Activated CD4-positive, alpha-beta T cell treated with anti-CD3 and anti-CD28 coated beads, Interleukin-2, amount 50 U/mL, for 16 hours (primary cell): ENCODE measurements at regions not wholly inside any gene's neighbourhood (a gene's known extent, or its start where the extent isn't known, plus 50 kb on each side); places are given as distances from the start of the nearest gene placed in this dataset.

Source experiments
- DNase-seq: peaks from one replicate; pipeline ENCODE4 v3.0.0-alpha.2; 2020

DNA sequence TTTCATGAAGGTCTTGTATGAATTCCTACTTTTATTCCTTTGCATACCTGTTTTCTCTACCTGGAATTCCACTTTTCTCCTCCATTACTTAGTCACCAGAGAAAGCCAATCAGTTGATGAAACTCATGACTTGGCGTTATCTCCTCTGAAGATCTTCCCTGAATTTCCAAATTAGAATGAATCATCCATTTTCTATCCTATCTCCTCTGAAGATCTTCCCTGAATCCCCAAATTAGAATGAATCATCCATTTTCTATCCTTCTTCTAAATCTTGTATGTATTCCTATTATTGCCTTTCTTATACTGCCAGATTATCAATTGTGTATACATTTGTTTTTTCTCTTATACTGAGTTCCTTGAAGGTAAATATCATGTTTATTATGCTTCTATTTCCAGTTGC, 440.4 kb downstream of the CCDC85A start:
- DNase-seq = no peak

DNA sequence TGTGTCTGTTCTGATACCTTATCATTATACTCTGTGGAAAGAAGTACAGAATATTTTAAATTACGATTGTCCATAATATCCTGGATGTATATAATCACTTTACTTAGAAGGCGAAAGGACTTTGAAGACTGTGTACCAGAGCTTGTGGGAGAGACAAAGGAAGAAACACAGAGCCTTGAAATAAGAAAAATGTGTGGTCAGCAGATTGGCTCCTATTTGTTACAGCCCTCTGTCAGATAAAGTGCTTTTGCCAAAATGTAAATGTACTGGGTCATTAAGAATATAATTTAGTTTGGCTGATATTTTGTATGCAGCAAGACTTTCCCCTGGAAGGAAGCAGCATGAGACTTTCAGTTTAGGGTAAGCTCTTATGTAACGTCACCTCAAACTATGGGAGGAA, 443.1 kb downstream of the CCDC85A start:
- DNase-seq = no peak

DNA sequence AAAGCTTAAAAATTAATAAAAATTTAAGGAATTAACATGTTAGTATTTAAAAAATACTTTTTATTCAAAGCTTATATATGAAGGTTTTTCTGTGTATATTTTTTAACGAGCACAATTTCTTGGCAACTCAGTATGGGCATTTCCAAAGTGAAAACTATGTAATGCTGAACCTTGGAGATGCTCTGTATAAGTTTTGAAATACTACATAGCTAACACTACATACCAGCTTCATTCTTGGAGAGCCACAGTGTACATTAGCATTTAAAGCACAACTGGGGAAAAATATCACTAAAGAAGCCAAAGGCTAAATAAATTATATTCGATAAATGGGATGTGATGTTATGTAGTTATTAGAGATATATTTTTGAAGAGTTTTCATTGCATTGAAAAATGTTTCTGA, 446.5 kb downstream of the CCDC85A start:
- DNase-seq = no peak

DNA sequence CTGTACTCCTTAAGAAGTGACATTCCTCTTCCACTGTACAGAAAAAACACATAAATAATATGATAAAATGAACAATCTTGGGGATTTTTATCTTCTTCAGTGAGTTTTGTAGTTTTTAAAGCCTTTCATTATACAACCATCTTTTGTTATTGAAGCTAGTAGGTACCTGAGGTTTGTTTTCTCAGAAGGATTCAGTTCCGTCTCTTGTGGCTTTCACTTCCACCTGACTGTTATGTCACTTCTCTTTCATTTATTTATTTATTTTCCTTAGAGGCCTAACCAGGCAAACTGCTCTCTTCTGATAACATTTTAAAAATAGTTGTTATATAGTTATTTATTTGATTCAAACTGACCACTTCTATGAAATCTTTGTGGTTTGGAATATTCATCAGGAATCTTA, 464.2 kb downstream of the CCDC85A start:
- no peak for DNase-seq

DNA sequence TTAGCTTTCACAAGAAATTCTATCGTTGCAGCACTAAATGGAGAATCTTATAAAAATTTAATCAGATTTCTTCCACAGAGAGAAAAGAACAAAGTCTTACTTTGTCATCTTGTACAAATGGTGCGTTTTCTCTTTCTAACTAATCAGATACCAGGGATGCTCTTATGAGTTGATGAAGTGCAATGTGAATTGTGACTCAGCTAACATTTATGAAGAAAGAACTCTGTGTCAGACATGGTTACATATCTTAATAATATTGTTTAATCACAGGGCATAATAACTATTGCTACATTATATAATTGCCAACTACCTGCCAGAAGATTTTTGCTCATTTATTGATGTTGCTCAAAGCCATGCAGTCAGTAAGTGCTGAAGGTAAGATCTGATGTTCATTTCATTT, 465.0 kb downstream of the CCDC85A start:
- no peak for DNase-seq

DNA sequence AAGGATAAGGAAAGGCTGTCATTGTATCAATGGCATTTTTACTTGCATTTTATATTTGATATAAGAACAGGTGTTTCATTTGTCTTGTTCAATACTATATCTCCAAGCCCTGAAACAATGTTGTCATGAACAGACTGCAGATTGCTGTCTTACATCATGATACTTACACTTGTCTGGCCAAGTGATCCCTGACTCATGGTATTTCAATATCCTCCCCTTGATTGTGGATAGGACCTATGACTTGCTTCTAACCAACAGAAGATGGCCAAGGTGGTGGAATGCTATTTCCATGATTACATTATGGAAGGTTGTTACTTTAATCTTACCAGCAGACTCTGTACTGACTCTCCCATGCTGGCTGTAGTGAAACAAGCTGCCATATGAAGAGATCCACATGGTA, 471.1 kb downstream of the CCDC85A start:
- no peak for DNase-seq

DNA sequence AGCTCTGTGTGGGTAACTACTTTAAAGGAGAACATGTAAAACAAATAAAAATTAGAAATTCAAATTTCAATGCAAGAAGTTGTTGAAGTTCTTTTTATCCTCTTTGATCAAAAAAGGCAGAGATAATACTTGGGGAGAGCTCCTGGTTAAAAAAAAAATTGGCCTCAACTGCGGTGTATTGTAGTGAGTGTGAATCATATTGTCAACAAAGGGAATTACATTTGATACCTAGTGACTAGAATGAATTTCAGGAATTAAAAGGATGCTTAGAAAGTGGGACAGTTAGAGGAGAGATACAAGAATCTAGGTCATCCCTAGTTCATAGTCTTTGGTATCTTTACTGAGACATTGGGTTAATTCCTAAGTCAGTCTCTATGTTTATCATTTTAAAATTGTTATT, 473.0 kb downstream of the CCDC85A start:
- no peak for DNase-seq

DNA sequence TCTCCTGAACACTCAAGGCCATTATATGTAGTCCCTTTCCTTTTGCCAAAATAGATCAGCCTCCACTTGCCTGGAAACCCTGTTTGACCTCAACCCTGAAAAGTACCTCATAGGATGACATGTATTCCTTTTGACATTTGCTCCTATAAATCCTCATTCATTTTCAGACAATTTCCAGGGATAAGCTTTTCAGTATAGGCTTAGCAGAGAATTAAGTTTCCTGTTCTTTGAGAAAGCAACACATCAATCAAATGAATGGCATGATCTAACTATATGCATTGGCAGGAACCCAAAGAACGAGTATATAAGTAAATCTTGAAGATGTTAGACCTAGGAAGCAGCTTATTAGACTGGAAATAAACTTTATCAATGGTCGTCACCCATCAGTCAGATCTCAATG, 483.0 kb downstream of the CCDC85A start:
- DNase-seq = no peak

DNA sequence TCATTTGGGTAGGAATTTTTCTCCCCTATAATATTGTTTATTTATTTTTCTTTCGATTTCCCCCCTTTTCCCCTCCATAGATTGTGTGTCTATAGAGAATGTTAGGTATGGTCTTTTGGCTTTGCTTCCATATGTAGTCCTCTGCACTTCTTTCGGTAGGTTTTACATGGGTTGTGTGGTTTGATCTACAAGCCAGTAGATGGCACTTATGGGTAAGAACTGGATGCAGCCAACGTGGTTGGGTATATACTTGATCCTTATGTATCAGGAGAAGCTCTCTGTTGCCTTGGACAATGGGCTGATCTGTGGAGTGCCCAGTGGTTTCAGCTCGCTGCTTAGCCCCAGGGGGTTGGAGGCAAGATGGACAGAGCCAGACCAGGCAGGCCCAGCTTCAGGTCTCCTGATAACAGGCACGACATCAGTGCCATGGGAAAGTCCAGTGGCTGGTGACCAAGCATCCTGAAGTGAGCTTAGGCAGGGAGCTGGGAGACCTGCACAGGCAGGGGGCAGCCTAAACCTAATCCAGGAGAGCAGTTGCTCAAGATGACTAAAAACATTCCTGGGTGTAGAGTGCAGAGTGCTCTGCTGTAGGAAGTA, 488.3 kb downstream of the CCDC85A start:
- DNase-seq = no peak

DNA sequence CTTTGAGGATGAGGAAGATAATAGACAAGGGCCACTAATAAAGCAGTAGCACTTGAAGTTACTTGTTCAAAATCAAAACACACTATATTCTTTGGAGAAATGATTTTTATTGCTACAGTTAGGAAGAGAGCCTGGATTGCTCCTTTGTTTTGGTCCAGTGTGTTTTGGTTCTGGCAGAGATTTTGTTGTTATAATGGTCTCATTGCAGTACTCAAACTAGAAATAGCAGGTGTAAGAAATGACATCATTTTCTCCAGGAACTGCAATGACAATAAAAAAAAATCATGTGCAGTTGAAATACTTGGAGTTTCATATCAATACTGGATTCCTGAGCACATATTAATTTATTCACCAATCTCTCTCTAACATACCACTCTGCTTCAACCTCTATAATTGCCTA, 490.3 kb downstream of the CCDC85A start:
- DNase-seq = no peak

DNA sequence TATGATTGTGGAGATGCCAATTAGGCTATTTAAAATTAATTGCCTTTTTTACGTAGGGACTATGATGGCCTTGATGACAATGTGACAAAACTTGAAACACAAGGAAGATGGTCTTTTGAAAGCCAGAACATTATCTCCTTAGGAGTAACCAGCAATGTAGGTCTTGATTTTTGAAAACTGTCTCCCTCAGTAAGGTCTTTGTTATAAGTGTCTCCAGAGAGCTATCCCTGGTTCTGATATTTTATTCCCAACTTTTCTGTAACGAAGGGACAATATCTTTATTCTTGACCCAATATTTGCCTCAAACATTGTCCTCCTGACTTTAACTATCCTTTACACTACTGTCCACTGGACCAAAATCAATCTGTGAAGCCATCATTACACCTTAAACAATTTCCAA, 493.2 kb downstream of the CCDC85A start:
- DNase-seq = no peak

DNA sequence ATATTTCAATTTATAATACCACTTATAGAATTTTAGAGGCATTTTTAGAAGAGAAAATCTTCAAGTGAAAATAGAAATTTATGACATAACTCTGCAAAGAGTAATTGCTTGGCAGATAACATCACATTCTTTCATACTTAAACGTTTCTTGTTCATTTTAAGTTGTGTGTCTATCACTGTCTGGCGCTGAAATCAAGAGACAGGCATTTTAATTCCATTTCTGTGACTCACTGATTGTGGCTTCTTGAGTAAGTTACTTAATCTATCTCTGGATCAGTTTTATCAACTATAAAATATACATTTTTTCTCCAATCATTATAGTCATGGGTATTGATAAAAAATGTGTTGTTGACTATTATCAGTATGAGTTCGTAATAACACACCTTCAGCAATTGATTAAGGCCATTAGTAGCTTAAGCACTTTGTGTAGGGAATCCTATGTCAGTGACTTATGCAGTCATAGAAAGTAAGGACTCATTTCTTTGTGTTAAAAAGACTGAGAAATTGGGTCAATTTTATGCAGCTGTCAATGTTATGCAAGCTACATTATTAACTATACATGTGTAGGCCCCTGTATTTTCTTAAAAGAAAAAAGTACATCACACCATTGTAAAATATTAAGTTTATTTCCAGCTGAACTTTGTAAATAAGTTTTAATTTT, 497.3 kb downstream of the CCDC85A start:
- DNase-seq = no peak

DNA sequence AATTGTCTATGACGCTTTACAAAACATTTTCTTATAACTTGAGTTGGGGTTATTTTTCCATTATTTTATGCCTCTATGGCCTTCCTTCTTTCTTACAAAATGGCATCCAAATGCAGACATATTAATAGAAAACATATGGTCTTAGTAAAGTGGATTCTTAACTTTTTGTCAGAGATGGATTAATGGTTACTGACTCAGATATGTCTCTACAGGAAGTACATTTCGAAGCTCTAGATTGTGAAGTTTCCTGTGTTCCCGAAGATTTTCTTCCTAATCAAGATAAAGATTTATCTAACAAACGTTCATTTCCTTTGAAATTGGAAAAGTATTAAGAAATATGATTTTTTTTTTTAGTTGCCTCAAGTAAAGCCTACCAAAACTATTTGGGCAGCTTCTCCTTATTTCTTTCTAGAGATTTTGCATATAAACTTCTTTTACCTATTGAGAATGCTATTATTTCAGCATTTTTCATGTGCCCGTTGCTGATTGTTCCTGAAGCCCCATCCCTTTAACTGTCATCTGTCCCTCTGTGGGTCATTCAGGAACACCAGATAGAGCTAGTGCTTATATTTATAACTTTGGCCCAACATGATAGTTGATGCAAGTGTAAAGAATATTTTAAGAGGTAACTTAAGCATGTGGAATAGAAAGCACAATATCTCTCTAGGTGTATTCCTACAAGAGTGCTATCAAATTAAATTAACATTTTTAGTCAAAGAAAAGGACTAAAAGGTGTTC, 498.0 kb downstream of the CCDC85A start:
- no peak for DNase-seq

DNA sequence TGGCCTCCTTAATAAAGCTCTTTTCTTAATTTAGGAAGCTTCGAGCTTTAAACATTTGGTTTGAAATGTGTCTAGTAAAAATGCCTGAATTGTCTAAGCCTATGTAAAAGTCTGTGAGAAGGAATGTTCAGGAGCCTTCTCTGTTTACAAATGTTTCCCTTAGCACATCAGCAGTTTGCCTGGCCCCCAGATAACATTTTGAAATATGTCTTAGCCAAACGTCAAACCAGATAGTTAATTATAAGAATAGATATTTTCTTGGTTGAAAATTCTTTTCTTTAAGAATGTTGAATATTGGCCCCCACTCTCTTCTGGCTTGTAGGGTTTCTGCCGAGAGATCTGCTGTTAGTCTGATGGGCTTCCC, 498.6 kb downstream of the CCDC85A start:
- DNase-seq = no peak

DNA sequence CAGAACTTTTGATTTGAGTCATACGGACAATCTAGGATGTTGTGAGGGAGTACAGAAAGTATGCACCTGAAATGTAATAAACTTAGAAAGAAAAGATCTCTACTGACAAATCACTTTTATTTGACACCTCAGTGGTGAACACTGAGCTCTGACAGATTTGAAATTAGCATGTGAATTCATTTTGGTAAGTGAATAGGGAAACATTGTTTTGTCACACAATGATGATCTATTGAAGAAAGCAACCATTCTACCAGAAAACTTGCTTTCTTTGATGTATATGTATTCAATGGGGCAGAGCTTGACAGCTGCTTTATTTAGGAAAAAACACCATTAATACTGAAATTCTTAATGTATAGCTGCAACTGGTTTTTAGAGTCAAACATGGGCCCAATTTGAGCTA, 500.5 kb downstream of the CCDC85A start:
- no peak for DNase-seq

DNA sequence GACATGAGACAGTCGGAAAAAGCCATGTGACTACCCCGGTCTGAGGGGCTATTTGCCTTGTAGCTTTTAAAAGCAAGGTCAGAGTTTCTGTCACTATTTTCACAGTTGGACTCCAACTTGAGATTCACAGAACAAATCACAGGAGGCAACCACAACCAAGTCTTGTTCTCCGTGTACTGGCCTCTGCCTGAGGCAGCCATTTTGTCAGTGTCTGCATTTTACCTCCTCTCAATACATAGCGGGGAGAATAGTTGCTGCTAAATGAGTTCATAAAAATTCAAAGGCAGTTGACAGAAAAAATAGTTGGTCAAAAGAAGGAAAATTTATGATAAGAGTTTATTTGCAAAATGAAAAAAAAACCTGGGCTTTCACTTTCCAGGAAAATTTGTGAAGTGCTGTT, 501.4 kb downstream of the CCDC85A start:
- no peak for DNase-seq

DNA sequence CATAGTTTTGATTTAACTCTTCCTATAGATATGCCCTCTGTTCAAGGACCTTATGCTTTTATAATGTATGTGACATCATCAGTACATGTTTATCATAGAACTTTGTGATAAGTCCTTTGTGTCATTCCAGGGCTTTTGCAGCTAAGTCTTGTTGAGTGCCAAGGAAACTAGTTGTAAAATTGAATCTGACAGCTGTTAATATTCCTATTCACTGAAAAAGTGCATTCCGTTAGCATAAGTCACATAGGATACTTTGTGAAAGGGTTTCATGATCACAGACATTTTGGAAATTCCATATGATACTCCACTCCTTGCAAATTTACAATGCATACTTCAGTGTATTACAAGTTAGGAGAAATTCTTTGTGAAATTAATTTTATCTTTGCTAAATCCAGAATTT, 503.4 kb downstream of the CCDC85A start:
- DNase-seq = no peak

DNA sequence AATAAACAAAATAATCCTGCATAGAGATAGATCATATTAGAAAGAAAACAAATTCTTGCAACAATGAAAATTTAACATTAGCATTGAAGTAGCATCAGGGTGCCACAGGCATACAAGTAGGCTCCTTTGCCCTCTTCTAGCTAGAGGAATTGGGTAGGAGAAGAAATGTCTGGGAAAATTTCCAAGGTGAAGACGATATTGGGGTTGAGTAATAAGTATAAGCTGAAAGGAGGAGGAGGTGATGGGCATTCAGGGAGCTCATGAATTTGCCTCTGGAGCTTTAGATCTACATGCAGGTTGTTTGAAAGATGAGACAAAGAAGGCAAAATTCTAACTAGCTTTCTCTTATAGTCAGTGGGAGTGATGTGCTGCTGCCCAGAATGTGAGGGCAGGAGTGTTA, 504.9 kb downstream of the CCDC85A start:
- no peak for DNase-seq

DNA sequence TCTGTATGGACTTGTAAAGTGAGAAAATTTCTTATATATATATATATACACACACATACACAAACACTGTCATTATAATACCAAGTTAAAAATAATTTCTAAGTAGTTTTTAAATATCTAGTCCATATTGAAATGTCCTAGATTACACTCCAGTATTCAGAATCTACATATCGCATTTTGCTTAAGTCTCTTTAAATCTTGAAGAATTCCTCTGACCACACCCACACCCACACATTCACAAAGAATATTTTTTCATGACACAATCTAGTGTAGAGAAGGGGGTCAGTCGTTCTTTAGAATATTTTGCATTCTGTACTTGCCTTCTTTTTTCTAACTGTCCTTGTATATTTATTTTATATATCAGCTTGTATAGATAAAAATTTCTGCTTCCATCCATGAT, 509.7 kb downstream of the CCDC85A start:
- no peak for DNase-seq

DNA sequence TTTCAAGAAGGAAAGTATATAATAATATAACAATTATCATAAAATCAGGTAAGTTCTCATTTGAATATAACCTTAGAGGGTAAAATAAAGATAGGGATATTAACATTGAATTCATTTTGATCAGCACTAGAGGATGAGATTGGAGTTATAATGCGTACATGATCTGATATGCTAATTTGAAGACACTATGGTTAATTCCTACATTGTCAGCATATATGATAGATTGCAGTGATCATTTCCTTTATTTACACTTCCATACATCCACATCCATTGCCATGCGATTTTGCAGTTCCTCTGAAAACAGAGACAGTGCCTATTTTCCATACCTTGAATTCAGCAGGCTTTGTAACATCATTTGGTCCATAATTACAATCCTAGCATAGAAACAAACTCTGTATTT, 519.2 kb downstream of the CCDC85A start:
- DNase-seq = no peak

DNA sequence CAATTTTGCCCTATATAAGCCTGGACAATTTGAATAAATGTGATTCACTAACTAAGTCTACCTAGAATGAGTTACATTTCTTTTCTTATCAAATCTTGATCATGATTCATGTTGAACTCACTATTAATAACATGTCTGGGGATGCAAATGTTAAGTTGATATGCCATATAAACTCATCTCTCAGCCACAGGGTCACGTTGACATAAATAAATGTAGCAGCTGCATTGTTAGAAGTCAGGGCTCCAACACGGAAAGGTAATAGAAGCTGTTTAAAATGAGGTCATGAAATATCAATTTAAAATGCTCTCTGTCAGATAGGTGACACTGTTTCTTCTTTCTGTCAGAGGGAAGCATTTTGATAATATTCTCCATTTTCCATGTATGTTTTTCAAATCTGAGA, 521.9 kb downstream of the CCDC85A start:
- no peak for DNase-seq

DNA sequence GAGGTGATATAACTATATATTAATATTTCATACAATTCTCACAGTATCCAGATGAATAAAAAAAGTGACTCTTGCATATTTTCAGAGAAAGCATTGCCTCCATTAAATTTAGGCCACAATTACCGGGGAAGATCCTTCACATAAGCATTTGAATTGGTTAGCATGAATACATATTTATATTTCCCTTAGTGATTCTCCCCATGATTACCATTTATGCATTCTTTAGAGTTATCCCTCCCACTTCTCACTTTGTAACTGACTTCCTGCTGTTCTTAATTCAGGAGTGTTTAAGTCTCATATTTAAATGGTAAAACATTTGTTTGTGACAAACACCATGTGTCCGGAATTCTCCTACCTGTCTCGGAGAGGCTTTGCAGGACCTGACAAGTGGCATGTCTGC, 523.4 kb downstream of the CCDC85A start:
- DNase-seq = no peak

DNA sequence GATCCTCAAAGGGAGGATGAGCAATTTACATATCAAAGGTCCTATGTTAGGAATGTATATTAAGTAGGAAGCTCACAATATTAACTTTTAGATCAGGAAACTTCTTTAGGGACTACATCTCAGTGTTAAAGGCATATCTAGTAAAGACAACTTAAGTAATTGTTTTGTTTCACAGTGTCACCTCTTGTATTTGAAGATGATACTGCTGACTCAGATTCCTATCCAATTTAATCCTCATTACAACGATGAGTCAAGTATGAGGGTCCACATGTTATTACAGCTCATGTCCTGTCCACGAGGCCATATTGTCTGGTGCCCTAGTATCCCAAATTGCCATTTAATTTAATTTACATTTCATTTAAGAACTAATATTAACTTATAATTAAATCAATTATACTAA, 523.9 kb downstream of the CCDC85A start:
- DNase-seq = no peak

DNA sequence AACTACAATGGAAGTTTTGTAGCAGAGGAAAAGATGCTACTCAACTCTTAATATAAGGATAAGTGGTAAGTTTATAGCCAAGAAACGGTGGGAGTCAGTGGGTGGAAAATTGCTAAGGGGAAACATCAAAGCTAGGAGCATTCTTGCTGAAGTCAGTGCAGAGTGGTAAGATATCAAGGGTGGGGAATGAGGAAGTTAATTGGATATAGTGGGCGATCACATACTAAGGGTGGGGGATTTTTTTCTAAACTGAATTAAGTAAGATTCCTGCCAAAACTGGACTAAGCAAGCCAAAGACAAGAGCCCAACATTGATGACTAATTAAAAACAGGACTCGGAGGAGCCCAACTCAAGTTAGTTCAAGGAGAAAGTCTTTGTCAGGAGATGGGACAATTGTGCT, 525.4 kb downstream of the CCDC85A start:
- no peak for DNase-seq

DNA sequence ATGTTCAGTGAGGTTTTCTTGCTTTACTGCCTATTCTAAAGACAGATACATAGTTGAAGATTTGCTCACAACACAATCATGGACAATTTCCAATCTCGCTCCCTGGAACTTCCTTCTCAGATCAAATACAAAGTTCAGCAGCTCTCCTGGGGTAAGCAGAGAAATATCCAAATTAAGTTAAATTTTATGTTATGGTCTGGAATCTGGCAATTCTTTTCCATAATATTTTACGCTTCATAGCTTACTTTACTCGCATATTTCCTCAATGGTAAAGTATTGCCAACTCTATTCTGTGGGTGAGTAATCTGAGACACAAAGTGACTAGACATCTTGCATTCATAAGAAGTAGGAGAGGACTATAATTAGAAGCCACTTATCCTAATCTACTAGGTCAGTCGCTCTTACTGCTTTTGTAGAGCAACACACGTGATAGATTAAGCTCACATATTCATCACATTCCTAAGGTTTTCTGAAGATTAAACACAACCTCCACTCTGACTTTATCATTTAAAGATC, 529.4 kb downstream of the CCDC85A start:
- DNase-seq = no peak
